HUES64 (cell line): ENCODE measurements at regions not wholly inside any gene's neighbourhood (a gene's known extent, or its start where the extent isn't known, plus 50 kb on each side); places are given as distances from the start of the nearest gene placed in this dataset.
A peak's percentile ranks its signal among the peaks of the same experiment; 100 is the strongest.

Source experiments
- H3K27ac ChIP-seq: 2 replicates; pipeline ENCODE4 v1.7.0; 2013; ENCODE audit warnings: low read depth, low read length, inconsistent platforms
- H3K27me3 ChIP-seq: 2 replicates; pipeline ENCODE4 v1.6.1; 2013; ENCODE audit warnings: mild to moderate bottlenecking, low read length; ENCODE audit not compliant: insufficient read depth
- H3K36me3 ChIP-seq: 2 replicates; pipeline ENCODE4 v1.6.1; 2013; ENCODE audit warnings: mild to moderate bottlenecking, low read length; ENCODE audit not compliant: insufficient read depth
- H3K4me1 ChIP-seq: 2 replicates; pipeline ENCODE4 v1.6.1; 2013; ENCODE audit warnings: mild to moderate bottlenecking, low read length, moderate library complexity; ENCODE audit not compliant: insufficient read depth
- H3K4me3 ChIP-seq: 2 replicates; pipeline ENCODE4 v1.5.1; 2013; ENCODE audit warnings: mild to moderate bottlenecking, low read length, moderate library complexity
- H3K9ac ChIP-seq: 2 replicates; pipeline ENCODE4 v1.6.1; 2013; ENCODE audit warnings: mild to moderate bottlenecking, low read depth, low read length
- H3K9me3 ChIP-seq: 2 replicates; pipeline ENCODE4 v1.6.1; 2013; ENCODE audit warnings: low read depth, low read length; ENCODE audit not compliant: insufficient read depth
- WGBS: fragments of 150-250, 120-280 bp; methylation state at CpG from one replicate; pipeline ENCODE4 v1.1.7; 2013; ENCODE audit warnings: missing lambda C conversion rate; 5-methylcytosine and 5-hydroxymethylcytosine counted together

DNA sequence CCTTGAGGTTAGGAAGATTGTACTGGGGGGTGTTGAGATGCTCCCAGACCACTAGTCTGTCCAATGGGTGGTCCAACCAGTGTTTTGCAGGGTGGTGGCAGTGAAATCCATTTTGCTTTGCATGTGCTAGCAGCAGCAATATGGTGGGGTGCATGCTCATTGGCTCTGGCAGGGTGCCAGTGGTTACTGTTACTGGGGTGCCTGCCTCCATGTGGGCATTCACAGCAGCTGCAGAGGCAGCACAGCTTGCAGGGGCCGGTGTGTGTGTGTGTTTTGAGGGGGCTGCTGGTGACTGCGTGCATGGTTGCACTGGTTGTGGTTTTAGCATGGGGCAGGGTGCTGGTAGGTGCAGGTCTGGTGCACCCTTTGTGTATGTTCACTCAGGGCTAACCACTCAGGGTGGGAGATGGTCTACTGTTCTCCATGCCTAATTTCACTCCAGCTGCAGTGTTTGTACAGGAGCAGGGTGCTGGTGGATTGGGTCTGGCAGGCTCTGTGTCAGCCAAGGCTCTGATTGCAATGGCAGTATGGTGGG is 265.4 kb downstream of the NUP35 start:
- no peak overlapping the region for H3K4me3 ChIP-seq
- H3K9me3 ChIP-seq = peaks cover 17% of the 10 kb centered on the region; the same call in 1 of the 2 replicates
- H3K4me1 ChIP-seq = no peaks in the 10 kb centered on the region
- no peaks in the 10 kb centered on the region for H3K36me3 ChIP-seq
- no peaks in the 10 kb centered on the region for H3K27me3 ChIP-seq
- H3K9ac ChIP-seq = no peak overlapping the region
- no peak overlapping the region for H3K27ac ChIP-seq
- WGBS = 93% methylated on average over 2 of the region's 2 CpGs

- H3K9me3 ChIP-seq = peaks cover 19% of the 10 kb centered on the region; the same call in 1 of the 2 replicates
- H3K27me3 ChIP-seq = no peaks in the 10 kb centered on the region
- no peaks in the 10 kb centered on the region for H3K4me1 ChIP-seq
- H3K36me3 ChIP-seq = no peaks in the 10 kb centered on the region
- no peak overlapping the region for H3K27ac ChIP-seq
- H3K9ac ChIP-seq = no peak overlapping the region
- H3K4me3 ChIP-seq = no peak overlapping the region
- WGBS = 93% methylated on average over 4 of the region's 4 CpGs
Measured at GRCh38 chr2:183390109-183390508, 265.9 kb downstream of the NUP35 start.

DNA sequence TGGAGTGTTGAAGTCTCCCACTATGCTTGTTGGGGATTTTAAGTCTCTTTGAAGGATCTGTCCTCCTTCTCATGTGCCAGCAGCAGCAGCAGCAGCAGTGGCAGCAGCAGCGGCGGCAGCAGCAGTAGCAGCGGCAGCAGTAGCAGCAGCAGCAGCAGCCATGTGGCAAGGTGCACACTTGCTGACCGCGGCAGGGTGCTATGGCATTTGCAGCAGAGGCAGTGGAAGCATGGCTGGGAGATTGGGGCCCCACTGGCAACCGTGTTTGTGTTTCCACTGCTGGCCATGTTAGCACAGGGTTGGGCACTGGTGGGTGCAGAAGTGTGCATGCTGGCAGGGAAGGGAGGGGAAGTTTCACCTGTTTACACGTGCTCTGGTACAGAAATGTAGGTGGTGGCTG is 280.1 kb downstream of the NUP35 start:
- Histone ChIP-seq H3K36me3 (no peaks in the 10 kb centered on the region), H3K9me3 (0 out of 2 replicates have a peak, but pooled peaks cover 3% of the 10 kb centered on the region), H3K4me3 (no peak overlapping the region), H3K4me1 (peaks cover 24% of the 10 kb centered on the region), H3K27me3 (peaks cover 14% of the 10 kb centered on the region; the same call in 1 of the 2 replicates), H3K9ac (no peak overlapping the region), H3K27ac (no peak overlapping the region)
- 92% methylated on average over 7 of the region's 7 CpGs for WGBS

DNA sequence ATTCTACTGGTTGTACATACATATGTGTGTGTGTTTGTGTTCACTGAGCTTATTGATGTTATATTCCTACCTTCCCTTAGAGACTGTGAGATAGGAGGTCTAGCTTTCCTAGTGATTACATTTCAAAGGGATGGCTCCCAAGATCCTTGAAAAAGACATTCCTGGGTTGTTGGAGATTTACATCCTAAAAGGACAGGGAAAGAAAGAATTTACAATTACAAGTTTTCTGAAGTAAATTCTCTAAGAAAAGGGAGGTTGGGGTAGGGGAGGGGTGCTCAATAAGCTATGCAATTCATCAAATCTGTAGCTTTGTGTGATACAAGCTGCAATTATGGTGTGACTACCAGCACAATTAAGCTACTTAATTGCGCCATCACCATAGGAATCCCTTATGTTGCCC is 284.3 kb downstream of the NUP35 start:
- peak overlapping the region; percentile 82; the same call in 1 of the 2 replicates for H3K27ac ChIP-seq
- peaks cover 26% of the 10 kb centered on the region for H3K4me1 ChIP-seq
- 0% methylated on average over 1 of the region's 1 CpG for WGBS
- no peaks in the 10 kb centered on the region for H3K36me3 ChIP-seq
- H3K4me3 ChIP-seq = peak overlapping the region; percentile 27
- H3K27me3 ChIP-seq = peaks cover 14% of the 10 kb centered on the region; the same call in 1 of the 2 replicates
- H3K9me3 ChIP-seq = peaks cover 8% of the 10 kb centered on the region; the same call in 1 of the 2 replicates
- H3K9ac ChIP-seq = no peak overlapping the region; the same call in 1 of the 2 replicates

- H3K4me3 ChIP-seq = no peak overlapping the region
- peak overlapping the region; percentile 82 for H3K27ac ChIP-seq
- H3K27me3 ChIP-seq = peaks cover 14% of the 10 kb centered on the region; the same call in 1 of the 2 replicates
- H3K9ac ChIP-seq = no peak overlapping the region
- H3K4me1 ChIP-seq = peaks cover 26% of the 10 kb centered on the region
- H3K9me3 ChIP-seq = peaks cover 6% of the 10 kb centered on the region; the same call in 1 of the 2 replicates
- no peaks in the 10 kb centered on the region for H3K36me3 ChIP-seq
Measured at GRCh38 chr2:183409662-183410061, 285.4 kb downstream of the NUP35 start.

DNA sequence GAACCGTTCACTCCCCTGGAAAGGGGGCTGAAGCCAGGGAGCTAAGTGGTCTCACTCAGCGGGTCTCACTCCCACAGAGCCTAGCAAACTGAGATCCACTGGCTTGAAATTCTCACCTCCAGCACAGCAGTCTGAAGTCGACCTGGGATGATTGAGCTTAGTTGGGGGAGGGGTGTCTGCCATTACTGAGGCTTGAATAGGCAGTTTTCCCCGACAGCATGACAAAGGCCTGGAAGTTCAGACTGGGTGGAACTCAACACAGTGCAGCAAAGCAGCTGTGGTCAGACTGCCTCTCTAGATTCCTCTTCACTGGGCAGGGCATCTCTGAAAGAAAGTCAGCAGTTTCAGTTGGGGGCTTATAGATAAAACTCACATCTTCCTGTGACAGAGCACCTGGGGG is 292.5 kb downstream of the NUP35 start:
- Histone ChIP-seq H3K4me3 (no peak overlapping the region), H3K36me3 (no peaks in the 10 kb centered on the region), H3K4me1 (peaks cover 8% of the 10 kb centered on the region), H3K9ac (no peak overlapping the region), H3K27ac (no peak overlapping the region), H3K9me3 (no peaks in the 10 kb centered on the region), H3K27me3 (no peaks in the 10 kb centered on the region)
- WGBS = 62% methylated on average over 4 of the region's 4 CpGs

DNA sequence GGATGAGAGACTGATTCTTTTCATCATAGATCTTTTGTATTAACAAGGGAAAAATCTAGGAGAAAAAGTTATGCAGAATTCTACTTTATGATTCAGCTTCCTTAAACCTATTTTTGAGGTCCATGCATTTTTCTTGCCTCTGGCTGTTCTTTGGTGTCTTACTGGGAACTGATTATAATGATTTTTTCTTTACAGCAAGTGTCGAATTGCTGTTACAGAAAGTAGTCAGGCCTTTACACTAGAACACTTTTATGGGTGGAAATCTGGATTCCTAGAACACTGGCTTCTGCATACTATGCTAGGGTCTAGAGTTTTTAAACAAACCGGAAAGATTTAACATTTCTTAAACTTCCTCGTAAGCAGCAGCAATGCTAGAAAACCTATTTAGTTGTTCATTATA is 302.6 kb downstream of the NUP35 start:
- Histone ChIP-seq H3K4me1 (no peaks in the 10 kb centered on the region), H3K9ac (no peak overlapping the region), H3K27ac (no peak overlapping the region), H3K27me3 (no peaks in the 10 kb centered on the region), H3K36me3 (no peaks in the 10 kb centered on the region), H3K4me3 (no peak overlapping the region), H3K9me3 (peaks cover 4% of the 10 kb centered on the region; the same call in 1 of the 2 replicates)
- WGBS = 96% methylated on average over 3 of the region's 3 CpGs

DNA sequence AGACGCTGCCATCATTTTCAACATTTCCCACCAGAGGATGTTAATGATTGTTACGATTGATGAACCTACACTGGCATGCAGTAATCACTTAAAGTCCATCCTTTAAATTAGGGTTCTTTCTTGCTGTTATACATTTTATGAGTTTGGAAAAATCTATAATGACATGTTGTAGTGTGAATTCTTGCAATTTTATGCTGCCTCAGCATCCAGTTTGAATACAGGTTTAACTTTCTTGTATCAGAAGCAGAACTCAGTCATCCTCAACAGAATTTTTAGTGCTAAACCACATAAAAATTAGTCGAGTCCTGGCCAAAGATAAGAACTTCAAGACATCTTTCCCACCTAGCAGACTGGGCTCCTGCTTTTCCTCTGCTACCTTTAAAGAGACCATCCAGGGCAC is 303.3 kb downstream of the NUP35 start:
- peaks cover 4% of the 10 kb centered on the region; the same call in 1 of the 2 replicates for H3K9me3 ChIP-seq
- no peaks in the 10 kb centered on the region for H3K36me3 ChIP-seq
- WGBS = 92% methylated on average over 3 of the region's 3 CpGs
- no peak overlapping the region for H3K4me3 ChIP-seq
- H3K9ac ChIP-seq = no peak overlapping the region
- no peaks in the 10 kb centered on the region for H3K4me1 ChIP-seq
- H3K27ac ChIP-seq = no peak overlapping the region
- no peaks in the 10 kb centered on the region for H3K27me3 ChIP-seq

- Histone ChIP-seq H3K9me3 (peaks cover 4% of the 10 kb centered on the region; the same call in 1 of the 2 replicates), H3K4me3 (no peak overlapping the region), H3K36me3 (no peaks in the 10 kb centered on the region), H3K9ac (no peak overlapping the region), H3K27me3 (no peaks in the 10 kb centered on the region), H3K27ac (no peak overlapping the region), H3K4me1 (no peaks in the 10 kb centered on the region)
Measured at GRCh38 chr2:183428881-183429280, 304.6 kb downstream of the NUP35 start.

- Histone ChIP-seq H3K9me3 (no peaks in the 10 kb centered on the region), H3K27ac (no peak overlapping the region), H3K9ac (no peak overlapping the region), H3K4me1 (no peaks in the 10 kb centered on the region), H3K36me3 (no peaks in the 10 kb centered on the region), H3K4me3 (no peak overlapping the region), H3K27me3 (no peaks in the 10 kb centered on the region)
- WGBS = 94% methylated on average over 1 of the region's 2 CpGs
Measured at GRCh38 chr2:183438541-183438940, 314.3 kb downstream of the NUP35 start.

GRCh38 chr2:183455056-183455455 is 330.8 kb downstream of the NUP35 start:
- Histone ChIP-seq H3K4me3 (no peak overlapping the region), H3K27me3 (no peaks in the 10 kb centered on the region), H3K27ac (no peak overlapping the region), H3K36me3 (no peaks in the 10 kb centered on the region), H3K9ac (no peak overlapping the region), H3K4me1 (no peaks in the 10 kb centered on the region), H3K9me3 (no peaks in the 10 kb centered on the region)
- 92% methylated on average over 1 of the region's 1 CpG for WGBS

DNA sequence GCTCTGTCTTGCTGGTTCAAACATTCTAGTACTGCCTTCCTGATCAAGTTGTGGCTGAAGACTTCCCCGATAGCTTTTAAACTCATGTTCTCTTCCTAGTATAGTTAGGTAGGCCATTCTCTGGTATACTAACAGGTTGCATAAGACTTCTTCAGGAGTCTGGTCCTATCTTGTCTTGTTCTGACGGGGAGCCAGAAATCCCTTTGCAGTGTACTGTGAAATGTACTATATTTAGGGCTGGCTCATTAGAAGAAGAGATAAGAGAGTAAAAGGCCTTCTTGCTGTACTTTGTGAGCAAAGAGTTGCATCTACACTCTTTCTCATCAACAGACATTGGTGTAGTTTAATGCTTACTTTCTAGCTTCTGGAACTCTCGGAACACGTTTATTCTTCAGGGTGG is 331.9 kb downstream of the NUP35 start:
- Histone ChIP-seq H3K4me3 (no peak overlapping the region), H3K27me3 (no peaks in the 10 kb centered on the region), H3K9ac (no peak overlapping the region), H3K9me3 (no peaks in the 10 kb centered on the region), H3K36me3 (no peaks in the 10 kb centered on the region), H3K4me1 (no peaks in the 10 kb centered on the region), H3K27ac (no peak overlapping the region)
- WGBS = 99% methylated on average over 2 of the region's 4 CpGs
